Suprapubic skin (tissue), 4 donors: ENCODE measurements at regions not wholly inside any gene's neighbourhood (a gene's known extent, or its start where the extent isn't known, plus 50 kb on each side); places are given as distances from the start of the nearest gene placed in this dataset.

Experiments used
- DNase-seq, 2 donors: peaks; one replicate each; pipeline ENCODE4 v3.0.0-alpha.2; 2019; ENCODE audit warnings: low spot score in 2 of 2
- H3K27ac ChIP-seq: fragments of 200-600 bp; sonication (generic); one replicate; pipeline ENCODE4 v1.5.1; 2019
- H3K27me3 ChIP-seq: fragments of 200-600 bp; sonication (generic); one replicate; pipeline ENCODE4 v1.5.1; 2019
- H3K36me3 ChIP-seq: fragments of 200-600 bp; sonication (generic); one replicate; pipeline ENCODE4 v1.5.1; 2019
- H3K4me1 ChIP-seq: fragments of 200-600 bp; sonication (generic); one replicate; pipeline ENCODE4 v1.5.1; 2019
- H3K4me3 ChIP-seq: fragments of 200-600 bp; sonication (generic); one replicate; pipeline ENCODE4 v1.5.1; 2019; ENCODE audit warnings: mild to moderate bottlenecking
- H3K9me3 ChIP-seq: fragments of 200-600 bp; sonication (generic); one replicate; pipeline ENCODE4 v1.5.1; 2019
- CTCF ChIP-seq, 2 donors: fragments of 200-600 bp in 1 of 2; fragments of 450-650 bp in 1 of 2; sonication (generic) in 1 of 2; IDR thresholded peaks; one replicate each; pipeline ENCODE4 v1.5.1; 2016 to 2019; ENCODE audit warnings: antibody characterized with exemption in 2 of 2, mild to moderate bottlenecking in 1 of 2, moderate library complexity in 1 of 2
- EP300 ChIP-seq: sonication (generic); formaldehyde crosslinking; IDR thresholded peaks from one replicate; pipeline ENCODE4 v1.6.1; 2017; ENCODE audit warnings: antibody characterized with exemption
- POLR2A ChIP-seq, 2 donors: fragments of 450-650 bp; IDR thresholded peaks; one replicate each; pipeline ENCODE4 v1.6.1; 2017; ENCODE audit warnings: antibody characterized with exemption in 2 of 2, mild to moderate bottlenecking in 2 of 2, moderate library complexity in 2 of 2
- POLR2AphosphoS5 ChIP-seq, 3 donors: sonication (generic); formaldehyde crosslinking; IDR thresholded peaks; one replicate each; pipeline ENCODE4 v1.6.1; 2017; ENCODE audit warnings: antibody characterized with exemption in 3 of 3
- WGBS: methylation state at CpG from one replicate; pipeline ENCODE4 v1.1.5; 2018; 5-methylcytosine and 5-hydroxymethylcytosine counted together

GRCh38 chr12:61487728-61488127 lies 772.5 kb upstream of the USP15 start:
- Histone ChIP-seq H3K27ac (no peak overlapping the region), H3K4me1 (no peaks in the 10 kb centered on the region), H3K36me3 (no peaks in the 10 kb centered on the region), H3K9me3 (peaks cover 5% of the 10 kb centered on the region), H3K4me3 (no peak overlapping the region), H3K27me3 (no peaks in the 10 kb centered on the region)
- no peak for DNase-seq
- TF ChIP-seq POLR2A (IDR thresholded peaks at IDR 0.05) (no peak), EP300 (no peak), CTCF (IDR thresholded peaks at IDR 0.05) (no peak), POLR2AphosphoS5 (IDR thresholded peaks at IDR 0.05) (no peak)

DNA sequence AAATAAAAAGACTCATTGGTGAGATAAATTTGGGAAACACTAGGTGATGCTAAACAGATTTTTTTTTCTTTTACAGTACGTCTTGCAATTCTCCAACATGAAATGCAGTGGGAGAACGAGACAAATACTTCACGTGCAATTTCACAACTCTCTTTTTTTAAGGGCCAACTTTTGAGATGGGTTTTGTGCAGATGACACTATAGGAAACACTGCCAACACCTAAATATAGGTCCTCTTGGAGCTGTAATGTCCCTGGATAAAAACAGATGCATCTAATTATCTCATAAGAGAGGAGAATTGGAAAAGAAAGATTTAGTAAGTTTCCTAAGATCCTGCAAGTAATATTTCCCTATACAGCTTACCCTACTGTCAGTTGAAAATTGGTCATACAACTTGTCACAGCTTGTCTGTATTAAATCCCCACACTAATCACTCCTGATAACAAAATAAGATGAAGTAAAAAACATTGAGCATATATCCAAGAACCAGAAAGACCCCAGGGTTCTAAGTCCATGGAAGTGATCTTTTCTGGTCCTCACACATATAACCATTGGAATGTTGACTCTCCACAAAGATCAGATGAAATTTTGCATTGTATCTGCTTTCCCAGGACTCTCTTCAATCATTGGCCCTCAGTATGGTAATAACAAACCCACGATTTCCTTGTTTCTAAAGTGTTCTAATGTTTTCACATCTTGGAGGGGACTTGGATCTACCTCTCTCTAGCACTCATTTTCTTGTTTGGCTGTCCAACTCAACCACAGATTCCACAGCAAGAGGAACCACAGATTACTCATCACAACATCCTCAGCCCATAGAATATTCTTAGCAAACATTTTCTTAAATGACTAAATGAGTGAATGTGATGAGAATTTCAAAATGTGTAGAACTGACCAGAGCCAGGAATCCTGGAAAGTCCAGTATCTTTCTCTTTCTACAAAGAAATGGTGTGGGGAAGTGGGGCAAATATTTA lies 769.4 kb upstream of the USP15 start:
- Histone ChIP-seq H3K27me3 (no peaks in the 10 kb centered on the region), H3K4me1 (no peaks in the 10 kb centered on the region), H3K4me3 (no peak overlapping the region), H3K36me3 (no peaks in the 10 kb centered on the region), H3K27ac (no peak overlapping the region), H3K9me3 (no peaks in the 10 kb centered on the region)
- TF ChIP-seq EP300 (no peak), POLR2AphosphoS5 (IDR thresholded peaks at IDR 0.05) (no peak)
- 27% methylated on average over 4 of the region's 4 CpGs for WGBS
- DNase-seq, result no peak

DNA sequence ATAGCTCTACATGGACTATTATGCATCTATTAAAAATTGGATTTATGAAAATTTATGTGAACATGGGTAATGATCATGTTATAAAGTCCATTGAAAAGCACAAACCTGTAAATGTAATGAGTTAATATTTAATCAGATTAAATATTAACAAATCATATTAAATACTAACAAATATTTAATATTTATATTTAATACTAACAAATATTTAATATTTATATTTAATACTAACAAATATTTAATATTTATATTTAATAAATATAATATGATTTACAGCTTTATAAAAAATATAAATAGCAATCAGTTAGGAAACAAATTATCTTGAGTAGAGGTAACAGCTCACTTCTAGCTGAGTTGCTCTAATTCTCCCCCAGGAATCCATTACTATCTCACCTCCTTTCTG lies 758.0 kb upstream of the USP15 start:
- no peaks in the 10 kb centered on the region for H3K9me3 ChIP-seq
- no peaks in the 10 kb centered on the region for H3K27me3 ChIP-seq
- H3K27ac ChIP-seq, result no peak overlapping the region
- no peaks in the 10 kb centered on the region for H3K4me1 ChIP-seq
- TF ChIP-seq POLR2AphosphoS5 (IDR thresholded peaks at IDR 0.05), result no peak
- TF ChIP-seq POLR2A (IDR thresholded peaks at IDR 0.05), result no peak
- TF ChIP-seq CTCF (IDR thresholded peaks at IDR 0.05), result no peak
- no peak for TF ChIP-seq EP300
- H3K4me3 ChIP-seq, result no peak overlapping the region
- no peaks in the 10 kb centered on the region for H3K36me3 ChIP-seq
- DNase-seq, result no peak

DNA sequence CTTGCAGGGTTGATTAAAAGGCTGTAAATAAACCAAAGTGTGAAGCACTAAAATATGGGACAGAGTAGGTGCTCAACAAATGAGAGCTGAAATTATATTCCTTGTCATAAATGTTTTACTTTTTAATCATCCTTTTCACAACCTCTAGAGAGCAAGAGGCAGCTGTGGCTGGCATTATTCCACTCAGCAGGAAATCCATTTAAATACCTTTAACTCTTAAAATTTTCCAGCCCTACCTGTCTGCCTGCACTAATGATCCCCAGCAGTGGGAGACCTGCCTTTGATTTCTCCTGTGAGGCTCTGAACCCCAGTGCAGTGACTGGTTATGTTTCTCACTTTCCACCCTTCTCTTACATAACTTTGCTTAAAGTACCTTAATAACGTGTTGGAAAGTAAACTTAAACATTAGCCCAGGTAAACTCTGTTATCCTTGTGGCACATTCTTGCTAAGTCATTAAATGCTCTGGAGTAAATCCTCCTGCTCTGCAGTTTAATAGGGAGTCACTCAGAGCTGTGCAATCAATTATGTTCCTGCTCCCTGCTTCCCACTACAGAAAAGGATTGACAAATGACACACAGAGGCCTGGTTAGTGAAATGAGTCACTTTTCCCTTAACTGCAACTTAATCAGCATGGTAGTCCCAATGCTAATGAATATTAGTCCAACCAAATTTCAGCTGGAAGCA lies 755.7 kb upstream of the USP15 start:
- no peak for DNase-seq
- H3K9me3 ChIP-seq, result no peaks in the 10 kb centered on the region
- H3K4me1 ChIP-seq, result no peaks in the 10 kb centered on the region
- 29% methylated on average over 1 of the region's 1 CpG for WGBS
- H3K27me3 ChIP-seq, result no peaks in the 10 kb centered on the region
- TF ChIP-seq POLR2A (IDR thresholded peaks at IDR 0.05) (no peak), POLR2AphosphoS5 (IDR thresholded peaks at IDR 0.05) (no peak), CTCF (IDR thresholded peaks at IDR 0.05) (no peak), EP300 (no peak)
- H3K36me3 ChIP-seq, result no peaks in the 10 kb centered on the region
- no peak overlapping the region for H3K4me3 ChIP-seq
- no peak overlapping the region for H3K27ac ChIP-seq

- no peaks in the 10 kb centered on the region for H3K36me3 ChIP-seq
- H3K27me3 ChIP-seq, result no peaks in the 10 kb centered on the region
- 74% methylated on average over 2 of the region's 2 CpGs for WGBS
- TF ChIP-seq POLR2AphosphoS5 (IDR thresholded peaks at IDR 0.05), result no peak
- no peak for TF ChIP-seq POLR2A (IDR thresholded peaks at IDR 0.05)
- TF ChIP-seq EP300, result no peak
- no peak for TF ChIP-seq CTCF (IDR thresholded peaks at IDR 0.05)
- no peak overlapping the region for H3K27ac ChIP-seq
- no peak for DNase-seq
- no peaks in the 10 kb centered on the region for H3K4me1 ChIP-seq
- no peak overlapping the region for H3K4me3 ChIP-seq
- H3K9me3 ChIP-seq, result no peaks in the 10 kb centered on the region
Observed at GRCh38 chr12:61513499-61513898, 746.7 kb upstream of the USP15 start.
